Limb (tissue), 2 donors: ENCODE measurements at regions not wholly inside any gene's neighbourhood (a gene's known extent, or its start where the extent isn't known, plus 50 kb on each side); places are given as distances from the start of the nearest gene placed in this dataset.
"Not testable (repeated sequence)": the region's sequence is repeated elsewhere in the genome, so short reads cannot be mapped to it uniquely, and the experiment has no call there.

ENCODE experiments used
- DNase-seq, 2 donors: peaks; one replicate each; pipeline ENCODE4 v3.0.0-alpha.2; 2016; ENCODE audit errors: extremely low spot score in 2 of 2

DNA sequence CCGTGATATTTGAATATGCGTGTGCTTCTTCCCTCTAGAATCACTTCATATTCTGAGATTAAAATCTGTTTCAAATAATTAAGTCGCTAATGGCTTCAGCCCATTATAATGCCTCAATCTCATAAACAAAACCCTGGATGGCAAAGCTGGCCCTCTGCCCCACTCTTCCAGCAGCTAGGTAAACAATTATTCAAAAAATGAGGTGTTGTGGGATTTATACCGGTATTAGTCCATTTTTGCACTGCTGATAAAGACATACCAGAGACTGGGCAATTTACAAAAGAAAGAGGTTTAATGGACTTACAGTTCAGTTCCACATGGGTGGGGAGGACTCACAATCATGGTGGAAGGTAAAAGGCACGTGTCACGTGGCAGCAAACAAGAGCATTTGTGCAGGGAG lies 510.4 kb upstream of the ADGRL2 start:
- no peak for DNase-seq

DNA sequence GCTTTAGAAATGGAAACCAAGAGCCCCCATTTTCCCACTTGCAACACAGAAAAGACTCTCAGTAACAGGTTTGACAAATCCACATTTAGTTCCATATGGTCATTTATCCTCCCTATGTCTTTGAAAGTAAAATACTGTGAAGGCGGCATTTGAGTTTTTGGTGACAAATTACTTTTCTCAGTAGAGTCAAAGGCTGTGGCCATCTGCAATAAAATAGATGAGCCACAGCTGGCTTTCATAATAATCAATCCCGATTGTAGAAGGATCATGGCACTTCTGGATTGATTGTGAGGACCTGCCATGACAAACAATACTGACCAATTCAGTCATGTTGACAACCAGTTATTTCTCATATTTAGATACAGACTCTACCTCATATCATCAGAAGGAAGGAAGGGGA lies 512.0 kb upstream of the ADGRL2 start:
- no peak for DNase-seq

DNA sequence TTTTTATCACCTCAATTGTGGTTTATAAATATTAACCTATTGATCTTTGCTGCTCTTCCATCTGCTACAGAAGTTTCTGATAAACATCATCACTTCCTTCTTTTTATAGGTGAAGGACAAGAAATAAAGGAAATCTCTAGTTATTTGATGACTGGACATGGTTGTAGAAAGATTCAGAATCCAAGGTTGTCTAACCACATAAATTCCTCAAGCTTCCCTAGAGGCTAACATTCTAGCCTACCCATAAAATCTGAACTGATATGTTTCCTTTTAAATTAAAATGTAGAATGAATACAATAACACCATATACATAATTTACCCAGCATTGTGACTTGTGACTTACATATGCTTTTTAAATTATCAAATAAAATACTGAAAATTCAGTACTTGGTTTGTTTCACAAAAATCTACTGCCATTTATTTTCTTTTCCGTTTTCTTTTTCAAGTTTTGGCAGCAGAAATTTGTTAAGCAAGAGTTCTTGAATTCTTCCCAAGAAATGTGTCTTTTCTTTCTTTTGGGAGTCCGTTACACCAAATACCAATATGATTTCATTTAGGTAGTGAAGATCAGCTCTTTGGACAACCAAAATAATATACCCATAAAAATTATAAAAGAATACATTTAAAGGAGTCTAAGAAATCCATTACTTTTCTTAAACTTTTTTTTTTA lies 513.2 kb upstream of the ADGRL2 start:
- DNase-seq: no peak

DNA sequence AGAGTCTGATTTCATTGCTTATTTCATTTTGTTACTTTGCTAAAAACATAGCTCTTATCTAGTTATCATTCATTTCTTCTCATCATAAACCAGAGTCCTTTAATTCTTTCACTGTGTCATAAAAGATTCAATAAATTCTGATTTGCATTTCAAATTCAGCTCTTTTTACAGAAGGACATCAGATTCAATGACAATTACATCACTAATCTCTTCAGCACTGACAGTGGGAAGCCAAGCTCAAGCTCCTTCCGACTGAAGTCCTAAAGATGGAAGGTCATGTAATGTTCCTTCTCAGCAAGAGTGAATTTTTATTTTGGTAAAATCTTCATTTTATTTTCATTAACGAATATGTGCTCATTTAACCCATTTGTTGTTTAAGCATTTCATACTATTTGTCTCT lies 530.7 kb upstream of the ADGRL2 start:
- no peak for DNase-seq

DNA sequence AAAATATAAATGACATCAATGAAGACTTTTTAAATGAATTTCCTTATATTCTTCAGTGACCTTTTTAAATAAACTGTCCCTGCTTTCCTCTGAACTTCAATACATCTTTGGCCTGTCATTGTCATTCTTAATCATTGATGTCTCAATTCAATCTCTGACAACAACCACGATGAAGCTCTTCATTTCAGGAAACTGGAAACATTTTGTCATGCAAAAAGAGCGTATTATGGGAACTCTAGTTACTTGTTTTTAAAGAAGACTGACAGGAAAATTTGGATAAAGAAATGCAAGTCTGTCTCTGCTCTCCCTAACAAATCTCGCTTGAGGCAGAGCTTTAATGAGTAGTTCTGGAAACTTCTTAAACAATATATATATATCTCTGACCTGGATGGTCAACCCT lies 535.8 kb upstream of the ADGRL2 start:
- no peak for DNase-seq

DNA sequence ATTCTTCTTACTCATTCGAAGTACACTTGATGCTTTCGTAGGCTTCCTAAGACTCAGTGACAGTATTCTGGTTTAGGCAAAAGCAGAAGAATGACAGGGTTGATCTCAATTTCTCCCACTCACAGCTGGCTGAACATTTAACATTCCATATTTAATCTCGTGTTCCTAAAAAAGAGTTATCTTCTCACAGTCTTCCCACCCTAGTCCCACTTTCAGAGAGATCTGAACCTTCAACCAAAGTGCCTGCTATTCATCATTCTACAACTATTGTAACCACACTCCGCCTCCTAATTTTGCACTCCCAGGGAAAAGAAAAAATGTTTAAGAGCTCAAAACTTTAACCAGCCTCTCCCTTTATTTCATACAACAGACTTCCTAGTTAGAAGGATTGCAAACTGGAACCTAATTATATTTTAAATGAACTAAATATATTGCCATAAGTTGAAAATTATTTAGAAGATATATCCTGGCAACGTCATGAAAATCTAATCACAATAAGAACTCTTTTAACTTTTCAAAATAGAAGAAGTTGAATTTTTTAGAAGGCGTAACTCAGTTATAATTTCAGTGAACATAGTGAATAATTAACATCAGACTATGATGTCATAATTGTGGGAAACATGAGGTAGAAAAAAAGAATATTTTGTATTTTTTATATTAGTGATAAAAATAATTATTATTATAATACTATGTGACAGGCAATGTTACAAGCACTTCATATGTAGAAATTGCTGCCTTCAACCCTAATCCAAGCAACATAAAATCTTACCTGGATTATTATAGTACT lies 540.9 kb upstream of the ADGRL2 start:
- no peak for DNase-seq

DNA sequence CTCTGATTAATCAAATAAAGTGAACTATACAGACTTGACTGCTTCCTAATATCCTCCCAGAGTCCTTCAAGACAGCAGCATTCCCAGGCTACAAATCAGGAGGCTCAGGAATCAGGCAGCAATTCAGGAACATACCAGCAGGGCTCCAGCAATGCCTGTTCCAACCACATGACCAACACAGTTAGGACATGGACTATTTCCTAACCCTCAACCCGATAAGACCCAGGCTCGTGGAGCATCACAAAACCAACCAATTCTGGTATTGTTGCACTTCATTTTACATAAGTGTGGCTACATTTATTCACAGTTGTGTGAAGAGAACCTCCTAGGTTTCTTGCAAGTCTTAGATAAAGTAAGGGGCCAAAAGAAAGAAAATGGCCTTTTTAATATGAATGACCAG lies 546.2 kb upstream of the ADGRL2 start:
- no peak for DNase-seq

DNA sequence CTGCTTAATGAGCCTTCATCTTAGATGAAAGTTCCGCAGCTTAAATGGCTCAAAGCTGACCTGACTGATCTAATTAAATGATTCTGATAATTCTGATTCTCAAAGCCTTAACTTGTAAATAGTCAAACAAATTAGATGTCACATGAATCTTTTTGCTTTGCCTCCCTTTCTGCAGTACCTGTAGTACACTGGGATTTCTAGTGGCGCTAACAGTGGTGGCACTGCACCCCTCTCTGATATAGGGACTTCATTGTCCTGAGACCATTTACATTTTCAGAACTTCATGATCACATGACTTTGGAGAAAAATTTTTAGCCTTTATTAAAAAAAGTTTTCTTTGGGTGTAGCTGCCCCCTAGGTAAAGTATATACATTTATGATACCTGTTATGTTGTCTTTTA lies 546.7 kb upstream of the ADGRL2 start:
- no peak for DNase-seq

DNA sequence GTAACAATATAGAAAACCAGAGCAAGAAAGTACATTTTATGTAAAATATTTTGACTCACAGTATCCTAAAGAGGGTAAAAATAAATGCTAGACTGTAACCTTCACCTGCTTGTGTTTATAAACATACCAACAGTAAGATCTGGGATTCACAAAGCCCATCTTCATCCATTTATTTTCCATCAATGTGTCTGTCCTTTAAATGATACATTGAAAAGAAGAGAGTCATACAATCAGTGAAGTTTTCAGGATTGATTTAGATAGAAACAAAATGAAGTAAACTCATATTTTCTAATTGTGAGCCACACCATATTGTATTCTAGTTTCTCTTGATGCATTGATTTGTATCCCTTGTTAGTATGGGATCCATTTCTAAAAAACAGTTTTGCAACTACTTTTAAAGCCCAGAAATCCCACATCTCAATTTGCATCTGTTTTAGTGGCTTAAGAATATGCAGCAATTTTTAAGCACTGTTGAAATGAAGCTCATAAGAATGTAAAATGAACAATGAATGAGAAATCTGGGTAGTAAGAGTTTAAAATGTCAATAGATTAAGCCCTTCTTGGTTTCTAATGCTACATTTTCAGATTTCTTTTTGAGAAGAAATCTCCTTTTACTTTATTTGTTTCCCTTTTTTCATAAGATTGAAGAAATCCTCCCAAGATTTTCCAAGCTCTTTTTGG lies 548.1 kb upstream of the ADGRL2 start:
- no peak for DNase-seq

DNA sequence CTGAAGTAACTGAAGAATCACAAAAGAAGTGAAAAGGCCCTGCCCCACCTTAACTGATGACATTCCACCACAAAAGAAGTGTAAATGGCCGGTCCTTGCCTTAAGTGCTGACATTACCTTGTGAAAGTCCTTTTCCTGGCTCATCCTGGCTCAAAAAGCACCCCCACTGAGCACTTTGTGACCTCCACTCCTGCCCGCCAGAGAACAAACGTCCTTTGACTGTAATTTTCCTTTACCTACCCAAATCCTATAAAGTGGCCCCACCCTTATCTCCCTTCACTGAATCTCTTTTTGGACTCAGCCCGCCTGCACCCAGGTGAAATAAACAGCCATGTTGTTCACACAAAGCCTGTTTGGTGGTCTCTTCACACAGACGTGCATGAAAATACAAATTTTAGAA lies 549.9 kb upstream of the ADGRL2 start:
- not testable (repeated sequence) for DNase-seq

DNA sequence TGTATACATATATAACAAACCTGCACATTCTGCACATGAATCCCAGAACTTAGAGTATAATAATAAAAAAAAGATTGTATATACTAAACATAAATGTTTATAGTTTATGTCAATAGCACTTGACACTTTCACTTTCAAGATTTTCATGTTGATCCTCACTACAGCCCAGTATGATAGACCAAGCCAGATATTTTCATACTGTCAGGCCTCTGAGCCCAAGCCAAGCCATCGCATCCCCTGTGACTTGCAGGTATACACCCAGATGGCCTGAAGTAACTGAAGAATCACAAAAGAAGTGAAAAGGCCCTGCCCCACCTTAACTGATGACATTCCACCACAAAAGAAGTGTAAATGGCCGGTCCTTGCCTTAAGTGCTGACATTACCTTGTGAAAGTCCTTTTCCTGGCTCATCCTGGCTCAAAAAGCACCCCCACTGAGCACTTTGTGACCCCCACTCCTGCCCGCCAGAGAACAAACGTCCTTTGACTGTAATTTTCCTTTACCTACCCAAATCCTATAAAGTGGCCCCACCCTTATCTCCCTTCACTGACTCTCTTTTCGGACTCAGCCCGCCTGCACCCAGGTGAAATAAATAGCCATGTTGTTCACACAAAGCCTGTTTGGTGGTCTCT lies 555.5 kb upstream of the ADGRL2 start:
- not testable (repeated sequence) for DNase-seq

DNA sequence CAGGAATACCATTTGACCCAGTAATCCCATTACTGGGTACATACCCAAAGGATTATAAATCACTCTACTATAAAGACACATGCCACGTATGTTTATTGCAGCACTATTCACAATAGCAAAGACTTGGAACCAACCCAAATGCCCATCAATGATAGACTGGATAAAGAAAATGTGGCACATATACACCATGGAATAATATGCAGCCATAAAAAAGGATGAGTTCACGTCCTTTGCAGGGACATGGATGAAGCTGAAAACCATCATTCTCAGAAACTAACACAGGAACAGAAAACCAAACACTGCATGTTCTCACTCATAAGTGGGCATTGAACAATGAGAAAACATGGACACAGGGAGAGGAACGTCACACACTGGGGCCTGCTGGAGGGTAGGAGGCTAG lies 556.1 kb upstream of the ADGRL2 start:
- not testable (repeated sequence) for DNase-seq

DNA sequence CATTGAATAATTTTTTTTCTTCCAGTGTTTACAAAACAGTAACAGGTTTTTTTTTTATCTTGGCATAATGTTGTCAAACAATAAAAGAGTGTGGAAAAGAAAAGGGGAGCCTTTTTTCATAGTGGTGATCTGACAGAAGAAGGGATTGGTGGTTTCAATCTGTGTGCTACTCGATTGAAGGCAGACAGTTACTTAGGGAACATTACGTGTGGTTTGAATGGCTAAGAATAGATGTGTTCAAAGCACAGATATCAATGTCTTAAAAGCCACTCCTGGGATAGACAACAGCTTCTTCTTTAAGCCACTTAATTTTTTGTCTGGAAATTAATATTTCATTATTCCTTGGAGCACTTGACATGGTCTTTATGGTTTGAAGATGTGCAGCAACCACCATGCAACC lies 558.6 kb upstream of the ADGRL2 start:
- DNase-seq: no peak

DNA sequence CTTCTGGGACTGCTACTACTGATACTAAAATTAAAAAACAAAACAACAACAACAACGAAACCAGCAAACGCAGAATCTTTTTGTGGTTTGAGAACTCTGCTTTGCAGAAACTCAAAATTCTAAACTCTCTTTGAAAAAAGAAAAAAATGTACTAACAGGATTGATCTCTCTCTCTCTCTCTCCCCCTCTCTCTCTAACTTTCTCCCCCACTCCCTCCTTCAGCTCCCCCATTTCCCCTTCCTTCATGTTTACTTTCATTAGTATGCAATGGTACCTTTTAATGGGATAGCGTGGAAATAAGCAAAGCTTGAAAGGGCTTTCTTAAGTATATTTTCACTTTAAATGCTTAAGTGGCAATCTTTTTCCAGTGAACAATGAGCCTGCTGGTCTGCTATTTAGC lies 562.6 kb upstream of the ADGRL2 start:
- no peak for DNase-seq

DNA sequence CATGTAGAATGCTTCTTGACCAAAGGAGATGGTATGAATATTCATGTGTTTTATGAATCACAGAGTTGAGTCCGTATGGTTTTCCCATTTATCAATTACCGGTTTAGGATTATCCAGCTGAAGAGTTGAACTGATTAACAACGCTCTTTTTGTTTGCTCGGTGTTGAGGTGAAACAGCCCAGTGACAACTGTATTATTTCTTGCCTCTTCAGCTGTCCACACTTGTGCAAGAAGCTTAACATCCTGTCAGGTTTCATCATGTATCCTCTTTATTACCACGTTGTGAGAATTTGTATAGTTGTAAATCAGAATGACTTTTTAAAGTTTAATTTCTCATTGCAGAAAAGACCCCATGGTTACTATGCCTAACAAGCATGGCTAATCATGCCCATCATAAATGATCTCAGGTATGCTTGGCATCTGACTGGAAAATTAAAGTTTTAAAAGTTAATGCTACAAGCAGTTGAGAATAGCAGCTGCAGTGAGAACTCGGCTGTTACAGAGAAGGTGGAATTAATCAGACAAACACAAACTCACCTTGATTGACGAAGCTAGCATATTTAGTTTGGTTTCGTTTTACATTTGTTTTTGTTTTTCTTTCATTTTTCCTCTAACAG lies 563.2 kb upstream of the ADGRL2 start:
- peak in 1 of 2 donors; percentile 25 for DNase-seq

DNA sequence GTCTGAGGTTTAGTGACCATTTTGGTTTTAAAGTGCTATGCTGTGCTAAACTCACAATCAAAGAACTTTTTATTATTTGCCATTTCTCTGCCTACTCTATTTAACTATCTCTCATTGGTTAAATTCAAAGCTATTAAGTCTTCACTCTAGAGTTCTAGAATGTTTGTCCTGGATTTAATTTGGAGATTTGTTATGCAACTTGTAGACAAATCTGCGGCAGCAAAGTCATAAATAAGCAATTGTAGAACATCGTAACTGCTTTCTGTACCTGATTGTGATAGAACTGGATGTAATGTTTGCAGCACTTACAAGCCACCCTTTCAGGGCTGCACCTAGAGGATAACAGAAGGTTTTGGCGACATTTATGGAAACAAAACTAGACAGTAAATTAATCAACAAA lies 566.5 kb upstream of the ADGRL2 start:
- no peak for DNase-seq

DNA sequence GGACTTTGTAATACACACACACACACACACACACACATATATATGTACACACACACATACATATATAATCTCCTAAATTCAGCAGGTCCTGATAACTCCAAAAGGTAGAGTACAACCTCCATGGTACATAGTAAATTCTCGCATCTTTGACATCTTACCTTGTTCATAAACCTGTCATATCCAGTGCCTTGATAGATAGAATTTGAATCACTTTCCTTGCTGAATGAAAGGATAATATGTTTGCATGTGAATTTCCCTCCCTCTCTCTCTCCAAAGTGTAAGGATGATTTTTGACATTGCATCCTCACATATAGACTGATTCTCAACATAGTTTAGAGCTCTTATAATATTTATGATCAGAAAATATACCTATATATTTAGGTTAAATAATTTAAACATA lies 567.1 kb upstream of the ADGRL2 start:
- no peak for DNase-seq

DNA sequence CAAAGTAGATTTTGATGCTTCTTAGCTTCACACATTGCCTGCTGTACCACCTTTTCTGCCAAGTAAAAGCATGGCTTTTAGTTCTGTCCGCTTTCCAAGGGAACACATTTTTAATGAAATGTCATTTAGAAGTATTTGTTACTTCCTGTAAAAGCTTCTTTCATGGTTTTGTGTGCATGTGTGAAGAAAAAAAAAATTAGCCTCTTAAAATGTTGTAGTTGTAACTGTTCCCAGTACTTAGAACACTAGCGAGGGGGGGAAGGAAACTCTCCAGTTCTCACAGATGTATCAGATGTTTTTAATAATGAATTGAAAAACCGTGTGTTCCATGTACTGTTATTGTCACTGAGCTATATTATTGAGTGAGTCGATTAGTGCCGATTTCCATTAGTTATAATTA lies 568.3 kb upstream of the ADGRL2 start:
- DNase-seq: peak in 1 of 2 donors; percentile 68

DNA sequence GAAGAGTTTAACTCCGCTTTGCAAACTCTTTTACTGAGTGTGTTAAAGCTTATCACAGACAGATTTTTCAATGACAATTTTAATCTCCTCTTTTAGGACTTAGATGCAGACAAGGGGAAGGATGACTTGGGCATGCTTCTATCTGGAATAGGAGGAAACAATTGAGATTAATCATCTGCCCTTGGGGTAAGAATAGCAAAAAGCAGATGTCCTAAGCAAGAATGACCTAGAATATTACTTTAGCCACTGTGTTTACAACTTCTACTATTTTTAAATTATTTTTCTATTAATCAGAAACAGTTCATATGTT lies 569.0 kb upstream of the ADGRL2 start:
- DNase-seq: no peak

DNA sequence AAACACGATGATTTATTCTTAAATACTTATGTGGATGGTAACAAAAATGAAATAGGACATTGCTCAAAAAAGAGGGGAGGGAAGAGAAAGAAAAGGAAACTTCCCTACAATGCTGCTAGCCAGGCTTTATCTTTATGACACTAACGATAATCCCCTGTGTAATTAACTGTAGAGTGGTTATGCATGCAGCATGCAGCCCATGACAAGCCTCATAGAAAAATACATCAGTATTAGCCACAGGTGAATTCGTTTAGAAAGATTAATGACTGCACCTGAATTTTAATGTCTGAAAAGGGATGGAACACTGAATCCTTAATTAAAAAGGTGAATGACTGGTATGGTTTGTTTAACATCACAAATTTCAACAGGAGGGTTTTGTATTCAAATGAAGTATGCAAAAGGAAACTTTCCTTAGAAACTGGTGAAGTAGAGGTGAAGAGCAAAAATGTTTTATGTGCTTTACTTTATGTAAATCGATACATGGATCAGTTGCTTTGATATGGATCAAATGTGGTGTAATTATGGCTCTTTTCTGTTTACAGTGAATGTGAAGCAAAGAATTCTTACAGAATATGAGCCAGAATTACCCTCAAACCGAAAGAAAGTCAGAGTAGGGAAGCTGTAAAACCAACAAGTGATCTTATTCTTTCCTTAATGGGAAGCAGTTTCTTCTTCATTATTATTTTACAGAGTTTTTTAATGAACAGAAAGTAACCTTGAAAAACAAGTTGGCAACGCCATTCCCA lies 569.6 kb upstream of the ADGRL2 start:
- no peak for DNase-seq

DNA sequence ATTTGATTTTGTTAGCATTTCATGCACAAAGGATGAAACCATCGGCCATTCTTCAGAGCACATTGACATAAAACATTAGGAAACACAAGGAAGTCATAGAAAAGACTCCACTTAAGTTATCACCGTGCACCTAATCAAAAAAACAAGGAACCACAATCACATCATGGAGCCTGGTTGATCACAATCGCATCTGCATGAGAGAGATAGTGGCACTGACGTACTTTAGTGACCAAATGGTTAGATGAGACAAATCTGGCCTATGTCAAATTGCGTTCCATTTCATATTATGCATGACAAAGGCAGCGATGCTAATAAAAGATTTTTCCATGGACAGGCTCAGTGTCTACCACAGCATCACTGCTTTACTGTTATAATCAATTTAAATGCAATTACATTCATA lies 571.8 kb upstream of the ADGRL2 start:
- DNase-seq: no peak
